G401 (cell line): ENCODE measurements at regions not wholly inside any gene's neighbourhood (a gene's known extent, or its start where the extent isn't known, plus 50 kb on each side); places are given as distances from the start of the nearest gene placed in this dataset.
A peak's percentile ranks its signal among the peaks of the same experiment; 100 is the strongest.

Experiments used
- DNase-seq: peaks from one replicate; pipeline ENCODE4 v3.0.0-alpha.2; 2015; ENCODE audit warnings: low spot score
- in situ Hi-C: cut with HindIII; loops from 2 replicates; pipeline ENCODE4 v1.10.0; 2016; ENCODE audit warnings: low sequenced_read_pairs, mixed read lengths

DNA sequence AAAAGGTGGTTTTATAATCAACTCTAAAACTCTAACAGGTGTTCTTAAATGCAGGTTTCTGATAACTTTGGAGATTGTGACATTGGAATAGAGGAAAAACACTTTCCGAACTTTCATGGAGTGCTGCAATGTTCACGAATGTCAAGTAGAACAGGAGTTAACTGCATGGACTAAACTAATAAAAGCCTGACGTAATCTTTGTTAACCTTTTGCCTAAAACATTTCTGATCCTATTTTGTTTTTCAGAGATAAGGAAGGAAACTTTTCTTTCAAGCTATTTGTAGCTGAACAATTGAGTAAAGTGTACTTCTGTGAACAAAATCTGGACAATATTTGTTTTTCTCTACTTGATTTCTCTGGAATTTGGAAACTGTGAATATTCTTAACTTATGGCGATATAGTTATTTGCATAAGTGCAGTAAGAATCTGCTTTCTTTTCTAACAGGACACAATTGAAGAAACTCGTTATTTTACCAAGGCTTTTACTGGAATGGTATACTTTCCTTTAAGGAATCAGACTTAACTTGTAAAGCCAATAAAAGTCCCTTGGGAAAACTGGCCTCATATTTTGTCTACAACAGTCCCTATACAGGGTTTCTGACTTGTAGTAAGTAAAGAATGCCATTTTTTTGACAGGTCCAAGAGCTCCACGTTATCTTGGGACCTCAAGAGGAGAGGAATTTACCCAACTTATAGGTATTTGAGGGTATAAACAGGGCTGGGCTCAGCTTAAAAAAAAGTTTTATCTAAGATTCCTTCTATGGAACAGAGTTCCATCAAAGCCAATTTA is 154.7 kb downstream of the NXNL2 start:
- in situ Hi-C loops: no loop called here
- DNase-seq: no peak

DNA sequence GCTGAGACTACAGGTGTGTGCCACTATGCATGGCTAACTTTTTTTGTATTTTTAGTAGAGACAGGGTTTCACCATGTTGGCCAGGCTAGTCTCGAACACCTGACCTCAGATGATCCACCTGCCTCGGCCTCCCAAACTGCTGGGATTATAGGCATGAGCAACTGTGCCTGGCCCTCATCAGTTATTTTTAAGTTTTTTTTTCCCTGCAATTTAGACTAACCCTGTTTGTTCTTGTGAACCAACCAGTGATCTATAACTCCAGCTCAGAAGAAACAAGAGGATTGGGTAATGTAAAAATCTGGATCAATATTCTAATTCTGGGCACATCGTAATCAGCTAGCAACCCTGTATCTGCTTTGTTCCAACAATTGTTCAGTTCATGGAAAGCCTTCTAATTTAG is 155.7 kb downstream of the NXNL2 start:
- in situ Hi-C loops: no loop called here
- DNase-seq: no peak

DNA sequence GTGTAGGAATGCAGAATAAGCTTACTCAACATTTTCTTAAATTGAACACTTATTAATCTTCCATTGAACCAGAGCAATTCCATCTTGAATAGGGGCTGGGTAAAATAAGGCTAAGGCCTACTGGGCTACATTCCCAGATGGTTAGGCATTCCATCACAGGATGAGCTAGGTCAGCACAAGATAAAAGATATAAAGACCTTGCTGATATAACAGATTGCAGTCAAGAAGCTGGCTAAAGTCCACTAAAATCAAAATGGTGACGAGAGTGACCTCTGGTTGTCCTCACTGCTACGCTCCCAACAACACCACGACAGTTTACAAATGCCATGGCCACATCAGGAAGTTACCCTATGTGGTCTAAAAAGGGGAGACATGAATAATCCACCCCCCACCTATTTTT is 156.1 kb downstream of the NXNL2 start:
- no peak for DNase-seq
- in situ Hi-C loops: no loop called here

DNA sequence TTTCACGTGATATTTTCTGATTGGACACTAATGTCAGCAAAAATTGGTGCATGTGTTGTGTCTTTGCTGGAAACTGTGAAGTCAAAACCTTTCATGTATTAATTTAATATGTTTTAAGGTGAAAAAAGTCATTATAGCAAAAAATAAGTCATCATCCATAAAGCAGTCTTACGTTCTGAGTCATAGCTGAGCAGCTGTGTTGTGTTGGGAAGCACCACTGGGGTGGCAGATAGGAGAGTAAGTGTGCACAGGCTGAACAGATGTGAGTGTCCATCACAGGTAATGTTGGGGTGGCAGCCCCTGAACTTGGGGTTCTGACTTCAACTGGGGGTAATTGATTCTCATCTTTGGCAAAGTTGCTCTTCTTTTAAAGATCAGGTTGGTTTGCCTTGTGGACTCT is 156.8 kb downstream of the NXNL2 start:
- in situ Hi-C loops: no loop called here
- DNase-seq: no peak

DNA sequence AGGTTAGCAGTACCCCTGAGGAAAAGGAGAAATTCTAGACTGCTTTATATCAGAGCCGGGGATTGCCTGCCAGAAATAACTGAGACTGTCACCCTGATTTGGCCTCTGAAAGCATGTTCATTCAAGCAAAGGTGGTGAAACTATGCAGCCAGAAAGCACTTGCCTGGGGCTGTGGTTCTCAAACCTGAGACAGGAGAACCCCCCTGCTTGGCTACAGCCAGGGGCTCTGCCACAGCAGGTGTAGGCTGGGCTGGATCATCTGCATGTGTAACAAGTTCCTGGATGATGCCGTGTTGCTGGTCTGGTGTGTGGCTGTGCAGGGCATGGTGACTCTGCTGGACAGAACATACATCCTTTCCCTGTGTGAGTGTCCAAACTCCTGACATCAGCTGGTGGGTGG is 157.8 kb downstream of the NXNL2 start:
- in situ Hi-C loops: no loop called here
- no peak for DNase-seq

DNA sequence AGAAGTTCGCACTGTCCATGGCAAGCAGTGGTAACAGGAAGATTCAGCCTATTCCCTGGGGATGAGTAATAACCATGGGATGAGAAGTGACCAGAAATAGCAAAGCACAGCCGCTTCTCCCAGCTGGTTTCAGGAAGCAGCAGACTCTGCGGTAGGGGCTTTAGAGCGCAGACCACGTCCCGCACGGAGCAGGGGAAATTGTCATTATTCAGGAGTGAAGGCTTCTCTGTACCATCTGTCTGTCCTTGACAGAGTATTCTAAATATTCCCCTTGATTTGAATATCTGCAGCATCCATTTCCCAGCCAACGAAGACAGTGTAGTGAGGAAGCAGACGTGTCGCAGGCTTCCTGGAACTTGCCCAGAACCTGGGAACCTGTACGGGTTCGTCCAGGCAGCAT is 159.6 kb downstream of the NXNL2 start:
- DNase-seq: no peak
- in situ Hi-C loops: no loop called here

DNA sequence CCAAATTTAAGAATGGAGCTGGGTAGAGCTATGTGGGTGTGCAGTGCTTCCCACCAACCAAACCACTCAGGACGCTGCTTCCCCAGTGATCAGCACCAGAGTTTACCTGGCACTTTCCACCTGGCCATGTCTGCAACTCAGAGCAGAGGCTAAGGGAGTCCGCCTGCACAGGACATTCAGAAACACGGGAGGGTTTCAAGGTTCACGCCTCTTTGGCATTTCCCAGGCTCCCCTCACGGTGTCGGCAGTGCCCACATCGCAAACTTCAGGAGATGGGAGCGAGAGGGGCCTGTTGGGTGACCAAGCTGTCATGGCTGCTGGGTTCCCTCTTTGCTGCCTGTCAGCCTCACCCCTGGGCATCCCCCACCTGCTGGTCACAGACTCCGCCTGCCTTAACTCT is 161.5 kb downstream of the NXNL2 start:
- in situ Hi-C loops: no loop called here
- DNase-seq: no peak

DNA sequence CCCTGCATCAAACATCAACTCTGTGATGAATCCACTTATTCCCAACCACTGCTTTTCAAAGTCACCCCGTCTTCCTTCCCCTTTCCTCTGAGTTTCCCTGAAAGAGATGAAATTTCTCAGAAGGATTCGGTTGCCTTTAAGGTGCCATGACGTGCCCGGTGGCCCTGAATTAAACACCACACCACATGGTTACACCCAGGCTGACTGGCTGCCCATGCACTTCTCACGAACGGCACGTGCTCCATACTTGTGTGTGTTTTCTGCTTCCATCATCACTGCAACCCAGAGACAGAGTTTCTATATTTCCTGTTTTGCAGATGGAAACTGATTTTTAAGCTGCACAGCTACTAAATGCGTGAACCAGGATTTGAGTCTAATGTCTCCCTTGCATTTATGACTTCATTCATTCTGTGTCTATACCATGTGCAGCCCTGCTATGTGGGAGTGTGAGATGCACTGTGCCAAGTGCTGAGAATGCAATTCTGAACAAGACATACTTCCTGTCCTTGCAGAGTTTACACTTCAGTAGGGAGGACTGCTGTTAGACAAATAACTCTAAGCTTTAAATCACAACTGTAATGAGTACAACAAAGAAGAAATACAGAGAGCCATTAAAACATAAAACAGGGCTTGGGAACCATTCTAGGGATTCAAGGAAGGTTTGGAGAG is 162.9 kb downstream of the NXNL2 start:
- no peak for DNase-seq
- in situ Hi-C loops: no loop called here

DNA sequence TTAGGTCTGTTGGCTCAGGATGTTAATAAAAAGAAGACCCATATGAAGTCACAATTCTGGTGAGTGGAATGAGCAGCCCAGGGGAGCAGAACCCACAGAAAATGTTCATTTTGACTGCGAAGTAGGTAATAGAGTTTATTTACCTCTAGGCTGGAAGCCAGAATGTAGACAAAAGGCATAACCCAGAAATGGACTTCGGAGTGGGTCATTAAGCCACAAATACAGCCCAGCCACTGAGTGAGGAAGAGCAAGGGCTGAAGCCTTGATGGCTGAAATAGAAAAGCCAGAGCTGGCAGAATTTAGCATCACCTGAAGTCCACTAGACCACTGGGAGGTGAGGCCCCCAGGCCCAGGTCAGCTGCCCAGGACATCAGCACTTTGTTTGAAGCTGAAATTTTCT is 168.0 kb downstream of the NXNL2 start:
- DNase-seq: no peak
- in situ Hi-C loops: no loop called here

DNA sequence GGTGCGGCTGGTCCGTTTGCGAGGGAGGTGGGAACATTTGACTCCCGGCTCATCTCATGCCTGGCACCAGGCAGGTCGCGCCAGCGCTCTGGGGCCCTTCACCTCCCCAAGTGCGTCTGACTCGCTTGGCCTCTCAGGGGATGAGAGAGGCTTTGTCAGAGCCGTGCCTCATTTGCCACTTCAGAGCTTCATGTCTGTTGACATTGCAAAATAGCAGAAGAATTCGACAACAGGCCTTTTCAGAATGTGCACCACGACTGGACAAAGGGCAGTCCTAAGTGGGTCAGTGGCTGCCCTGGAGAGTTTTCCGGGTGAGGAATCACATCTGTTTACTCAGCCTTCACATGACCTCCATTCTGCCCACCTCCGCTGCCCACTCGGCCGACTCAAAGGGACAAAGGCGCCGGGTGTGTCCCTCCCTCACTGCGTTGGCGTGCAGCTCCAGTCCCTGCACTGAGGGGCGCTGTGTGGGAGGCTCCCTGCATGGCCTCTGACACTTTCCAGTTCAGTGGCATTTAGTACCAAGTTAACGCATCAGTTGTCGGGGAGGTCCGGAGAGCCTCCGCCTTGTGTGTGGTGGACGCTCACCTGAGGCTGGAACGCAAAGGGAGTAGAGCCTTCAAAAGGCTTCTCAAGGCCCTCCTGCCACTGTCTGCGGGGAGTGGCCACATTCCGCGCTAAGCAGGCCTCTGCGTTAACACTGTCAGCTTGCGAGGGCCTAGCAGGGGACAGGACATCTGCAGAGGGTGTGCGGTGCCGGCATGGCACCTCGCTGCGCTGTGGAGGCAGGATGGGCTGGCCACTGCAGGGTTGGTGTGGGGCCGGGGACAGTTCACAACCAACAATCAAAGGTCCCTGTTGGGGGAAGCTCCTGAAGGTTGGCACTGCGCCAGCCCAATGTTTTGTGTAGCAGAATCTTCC is 171.5 kb downstream of the NXNL2 start:
- in situ Hi-C loops: no loop called here
- peak; percentile 4 for DNase-seq

DNA sequence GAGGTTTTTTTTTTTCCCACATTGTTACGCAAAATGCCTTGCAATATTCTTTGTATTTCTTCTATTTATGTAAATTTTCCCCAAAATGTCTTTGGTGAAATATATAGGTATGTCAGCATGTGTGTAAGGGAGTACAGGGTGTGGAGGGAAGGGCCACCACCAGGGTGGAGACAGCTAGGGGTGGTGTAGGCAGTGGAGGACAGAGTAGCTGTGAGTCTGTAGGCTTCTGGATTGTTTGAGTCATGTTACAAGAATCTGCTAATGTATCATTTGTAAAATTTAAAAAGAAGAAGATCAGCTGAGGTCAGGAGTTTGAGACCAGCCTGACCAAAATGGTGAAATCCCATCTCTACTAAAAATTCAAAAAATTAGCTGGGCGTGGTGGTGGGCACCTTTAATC is 175.5 kb downstream of the NXNL2 start:
- in situ Hi-C loops: no loop called here
- no peak for DNase-seq

DNA sequence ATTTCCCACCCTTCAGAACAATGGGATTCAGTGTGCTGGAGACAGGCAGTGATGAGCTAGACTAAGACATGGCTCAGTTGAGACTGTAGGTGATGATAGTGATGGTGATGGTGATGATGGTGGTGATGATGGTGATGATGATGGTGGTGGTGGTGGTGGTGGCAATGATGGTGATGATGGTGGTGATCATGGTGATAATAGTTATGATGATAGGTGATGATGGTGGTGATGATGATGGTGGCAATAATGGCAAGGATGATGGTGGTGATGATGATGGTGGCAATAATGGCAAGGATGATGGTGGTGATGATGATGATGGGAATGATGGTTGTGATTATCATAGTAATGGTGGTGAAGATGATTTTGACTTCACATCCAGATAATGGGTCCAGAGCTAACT is 176.7 kb downstream of the NXNL2 start:
- in situ Hi-C loops: no loop called here
- no peak for DNase-seq

DNA sequence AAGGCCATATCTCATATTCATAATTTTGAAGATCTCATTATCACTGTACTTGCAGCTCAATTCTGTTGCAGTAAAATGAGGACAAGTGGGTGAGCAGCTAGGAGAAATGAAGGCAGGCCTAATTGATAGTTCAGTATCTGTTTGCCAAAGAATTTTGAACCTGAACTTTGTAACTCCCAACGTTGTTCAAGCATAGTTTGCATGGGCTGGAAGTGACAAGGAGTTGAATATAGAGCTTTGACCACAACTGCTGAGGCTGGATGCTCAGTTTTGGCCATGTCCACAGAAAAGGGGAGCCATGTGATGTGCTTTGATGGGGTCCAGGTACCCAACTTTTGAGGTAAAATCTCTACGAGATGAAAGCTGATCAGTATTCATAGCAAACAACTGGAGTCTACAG is 177.5 kb downstream of the NXNL2 start:
- in situ Hi-C loops: no loop called here
- DNase-seq: no peak

DNA sequence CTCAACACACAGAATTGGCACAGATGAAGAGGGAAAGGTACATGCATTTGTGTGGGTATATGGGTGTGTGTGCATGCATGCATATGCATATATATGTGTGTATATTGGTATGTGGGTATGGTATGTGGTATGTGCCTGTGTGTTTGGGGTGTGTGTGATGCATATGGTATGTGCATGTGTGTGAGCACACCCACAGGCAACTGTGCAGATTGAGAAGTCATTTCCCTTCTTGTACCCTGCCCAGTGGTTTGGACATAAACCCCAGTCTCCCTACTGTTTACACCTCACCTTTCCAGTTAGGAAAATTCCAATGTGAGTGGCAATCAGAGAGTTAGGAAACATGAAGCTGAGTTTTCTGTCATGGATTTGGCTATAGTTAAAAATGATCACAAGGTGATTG is 178.0 kb downstream of the NXNL2 start:
- in situ Hi-C loops: no loop called here
- DNase-seq: no peak

DNA sequence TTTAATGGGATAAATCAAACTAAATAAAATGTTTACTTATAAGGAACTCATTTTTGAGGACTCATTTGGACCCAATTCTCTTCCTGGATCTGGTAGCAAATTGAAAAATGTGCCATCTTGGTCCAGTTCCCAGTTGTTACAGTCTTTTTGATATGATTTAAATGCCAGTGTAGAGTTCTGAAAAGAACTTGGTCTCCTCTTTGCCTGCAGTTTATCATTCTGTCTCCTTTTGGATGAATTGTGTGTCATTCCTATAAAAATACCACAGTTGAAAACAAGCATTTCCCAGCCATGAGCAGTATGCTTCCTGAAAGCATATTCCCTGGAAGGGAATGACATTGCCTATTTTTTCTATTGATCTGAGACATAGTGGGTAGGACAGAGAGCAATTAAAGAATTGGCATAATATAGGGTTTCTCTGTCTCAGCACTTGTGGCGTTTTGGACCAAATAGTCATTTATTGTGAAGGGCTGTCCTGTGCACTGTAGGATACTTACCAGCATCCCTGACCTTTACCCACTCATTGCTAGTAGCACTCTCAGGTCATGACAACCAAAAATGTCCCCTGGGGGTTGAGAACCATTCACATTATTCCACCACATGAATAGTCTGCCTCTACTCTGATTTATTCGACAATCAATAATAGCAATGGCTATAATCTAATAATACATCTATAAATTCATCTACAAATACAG is 181.8 kb downstream of the NXNL2 start:
- in situ Hi-C loops: no loop called here
- no peak for DNase-seq

DNA sequence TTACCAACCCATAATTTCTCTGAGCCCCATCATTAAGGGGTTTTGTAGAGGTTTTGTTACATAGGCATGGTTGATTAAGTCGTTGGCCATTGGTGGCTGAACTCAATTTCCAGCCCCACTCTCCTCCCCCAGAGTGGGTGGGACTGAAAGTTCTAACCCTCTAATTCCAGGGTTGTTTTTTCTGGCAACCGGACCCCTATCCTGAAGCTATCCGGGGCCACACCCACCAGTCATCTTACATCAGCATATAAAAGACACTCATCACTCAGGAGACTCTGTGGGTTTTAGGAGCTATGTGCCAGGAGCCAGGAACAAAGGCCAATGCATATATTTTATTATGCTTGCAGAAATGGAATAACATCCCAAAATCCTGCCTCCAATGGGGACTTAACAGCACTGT is 186.0 kb downstream of the NXNL2 start:
- DNase-seq: no peak
- in situ Hi-C loops: no loop called here

DNA sequence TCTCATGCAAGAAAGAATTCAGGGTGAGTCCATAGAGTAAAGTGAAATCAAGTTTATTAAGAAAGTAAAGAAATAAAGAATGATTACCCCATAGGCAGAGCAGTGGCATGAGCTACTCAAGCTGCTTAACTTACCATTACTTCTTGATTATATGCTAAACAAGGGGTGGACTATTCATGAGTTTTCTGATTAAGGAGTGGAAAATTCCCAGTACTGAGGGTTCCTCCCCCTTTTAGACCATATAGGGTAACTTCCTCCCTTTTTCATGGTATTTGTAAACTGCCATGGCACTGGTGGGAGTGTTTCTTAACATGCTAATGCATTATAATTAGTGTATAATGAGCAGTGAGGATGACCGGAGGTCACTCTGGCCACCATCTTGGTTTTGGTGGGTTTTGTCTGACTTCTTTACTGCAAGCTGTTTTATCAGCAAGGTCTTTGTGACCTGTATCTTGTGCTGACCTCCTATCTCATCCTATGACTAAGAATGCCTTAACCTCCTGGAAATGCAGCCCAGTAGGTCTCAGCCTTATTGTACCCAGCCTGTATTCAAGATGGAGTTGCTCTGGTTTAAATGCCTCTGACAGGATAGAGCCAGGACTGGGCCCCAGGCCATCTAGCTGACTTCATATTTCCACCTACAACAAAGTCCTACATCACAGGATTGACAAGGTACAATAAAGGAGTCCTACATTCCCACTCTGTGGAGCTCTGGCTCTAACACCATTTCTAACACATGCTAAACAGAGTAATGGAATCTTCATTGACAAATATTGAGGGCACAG is 186.7 kb downstream of the NXNL2 start:
- in situ Hi-C loops: no loop called here
- no peak for DNase-seq

DNA sequence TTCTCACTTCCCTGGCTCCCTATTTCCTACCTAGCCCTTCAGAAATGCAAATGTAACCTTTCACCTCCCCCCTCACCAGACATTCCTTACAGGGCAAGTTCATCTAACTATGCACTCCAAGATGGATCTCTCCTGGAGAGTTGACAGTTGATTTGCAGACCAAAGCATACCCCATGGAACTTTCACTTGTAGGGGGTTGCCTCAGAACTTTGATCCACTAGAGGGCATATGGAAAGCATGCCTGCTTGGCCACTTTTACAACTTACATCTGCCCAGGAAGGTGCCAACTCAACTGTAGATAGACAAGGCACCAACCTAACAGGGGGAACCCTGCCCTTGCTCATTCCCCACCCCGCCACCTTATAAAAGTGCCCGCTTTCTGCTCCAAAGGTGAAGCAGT is 187.8 kb downstream of the NXNL2 start:
- in situ Hi-C loops: no loop called here
- no peak for DNase-seq

DNA sequence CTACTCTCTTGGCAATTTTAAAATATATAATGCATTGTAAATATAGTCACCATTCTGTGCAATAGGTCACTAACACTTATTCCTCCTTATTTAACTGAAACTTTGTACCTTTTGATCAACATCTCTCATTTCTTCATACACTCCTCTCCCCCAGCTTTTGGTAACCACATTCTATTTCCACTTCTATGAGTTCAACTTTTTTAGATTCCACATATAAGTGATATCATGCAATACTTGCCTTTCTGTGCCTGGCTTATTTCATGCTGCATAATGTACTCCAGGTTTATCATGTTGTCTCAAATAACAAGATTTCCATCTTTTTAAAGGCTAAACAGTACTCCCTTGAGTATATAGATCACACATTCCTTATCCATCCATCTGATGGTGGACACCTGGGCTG is 188.8 kb downstream of the NXNL2 start:
- in situ Hi-C loops: no loop called here
- DNase-seq: no peak
